ENCODE measurements at regions not wholly inside any gene's neighbourhood (a gene's known extent, or its start where the extent isn't known, plus 50 kb on each side); places are given as distances from the start of the nearest gene placed in this dataset.
"Not testable (repeated sequence)": the region's sequence is repeated elsewhere in the genome, so short reads cannot be mapped to it uniquely, and the experiment has no call there.

DNA sequence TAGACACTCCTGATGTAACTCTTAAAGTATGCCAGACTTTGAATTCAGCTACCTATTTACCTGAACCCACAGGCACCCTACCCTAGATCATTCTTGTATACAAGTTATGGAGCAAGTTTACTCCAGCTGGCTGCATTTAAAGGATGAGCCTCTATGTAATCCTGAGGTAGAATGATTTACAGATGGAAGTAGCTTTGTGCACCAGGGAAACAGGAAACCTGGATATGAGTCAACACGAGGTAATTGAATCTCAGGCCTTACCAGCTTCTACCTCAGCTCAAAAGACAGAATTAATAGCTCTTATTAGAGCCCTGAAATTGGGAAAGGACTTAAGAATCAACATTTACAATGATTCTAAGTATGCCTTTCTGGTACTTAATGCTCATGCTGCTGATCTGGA lies 119.8 kb downstream of the AGTR2 start:
- DNase-seq = no peak

DNA sequence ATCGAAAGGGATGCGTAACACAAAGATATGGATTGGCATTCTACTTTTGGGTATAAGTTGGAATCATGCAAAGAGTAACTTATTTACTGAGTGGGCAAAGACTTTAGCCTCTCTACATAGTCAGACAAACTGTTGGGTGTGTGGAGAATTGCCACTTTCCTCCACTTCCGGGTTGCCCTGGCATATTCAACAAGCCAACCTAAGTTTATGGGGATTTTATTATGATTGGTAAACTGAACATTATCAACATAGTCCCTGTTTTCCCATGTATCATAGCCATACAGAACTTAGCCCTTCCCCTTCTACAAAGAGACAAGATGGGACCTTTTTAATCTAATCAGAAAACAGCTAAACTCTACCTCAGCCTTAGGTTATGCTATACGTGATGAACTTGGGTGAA lies 121.6 kb downstream of the AGTR2 start:
- no peak for DNase-seq

DNA sequence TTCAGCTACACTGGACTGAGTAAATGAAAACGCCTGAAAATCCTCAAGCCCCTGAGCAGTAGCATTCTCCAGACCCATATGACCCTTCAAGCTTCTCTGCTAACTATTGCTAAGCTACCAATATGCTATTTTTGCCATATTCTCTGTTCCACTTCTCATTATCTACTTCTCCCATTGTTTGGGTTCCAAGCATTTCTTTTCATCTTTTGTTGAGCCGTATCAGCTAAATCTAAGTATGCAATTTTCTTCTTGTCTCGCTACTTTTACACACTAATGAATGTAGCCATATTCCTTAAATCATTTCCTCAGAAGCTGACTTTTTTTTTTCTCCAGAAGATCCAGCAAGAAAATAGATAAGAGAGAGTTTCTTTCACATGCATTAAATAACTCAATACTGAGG lies 128.4 kb downstream of the AGTR2 start:
- no peak for DNase-seq

DNA sequence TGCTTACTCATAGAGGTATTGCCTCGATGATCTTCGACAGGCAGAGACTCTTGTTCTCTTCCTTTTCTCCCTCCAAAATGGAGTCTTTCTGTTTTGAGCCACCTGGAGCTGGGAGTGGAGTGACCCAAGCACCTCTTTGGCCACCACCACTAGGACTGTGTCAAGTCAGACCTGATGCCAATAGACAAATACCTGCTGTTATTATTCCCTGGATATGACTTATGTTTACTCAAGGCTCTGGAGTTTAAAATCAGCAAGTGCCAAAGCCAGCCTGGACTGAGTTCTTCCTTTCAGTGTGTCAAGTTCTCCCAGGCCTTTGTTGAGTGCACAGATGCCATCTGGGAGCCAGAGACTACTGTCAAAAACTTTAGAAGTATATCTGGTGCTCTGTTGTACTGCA lies 130.2 kb upstream of the SLC6A14 start:
- DNase-seq = no peak

DNA sequence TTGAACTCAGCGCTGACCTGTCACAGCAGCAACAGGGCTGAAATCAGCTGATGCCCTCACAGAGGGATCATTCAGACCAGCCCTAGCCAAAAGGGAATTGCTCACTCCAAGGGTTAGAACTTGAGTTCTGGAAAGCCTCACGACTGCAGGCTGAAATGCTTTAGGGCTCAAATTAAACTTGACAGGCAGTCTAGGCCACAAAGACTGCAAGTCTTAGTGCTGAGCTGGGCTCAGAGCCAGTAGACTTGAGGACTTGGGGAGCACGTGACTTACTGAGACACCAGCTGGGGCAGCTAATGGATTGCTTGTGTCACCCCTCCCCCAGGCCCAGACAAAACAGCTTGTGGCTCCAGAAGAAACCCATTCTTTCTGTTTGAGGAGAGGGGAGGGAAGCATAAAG lies 119.0 kb upstream of the SLC6A14 start:
- DNase-seq = no peak

DNA sequence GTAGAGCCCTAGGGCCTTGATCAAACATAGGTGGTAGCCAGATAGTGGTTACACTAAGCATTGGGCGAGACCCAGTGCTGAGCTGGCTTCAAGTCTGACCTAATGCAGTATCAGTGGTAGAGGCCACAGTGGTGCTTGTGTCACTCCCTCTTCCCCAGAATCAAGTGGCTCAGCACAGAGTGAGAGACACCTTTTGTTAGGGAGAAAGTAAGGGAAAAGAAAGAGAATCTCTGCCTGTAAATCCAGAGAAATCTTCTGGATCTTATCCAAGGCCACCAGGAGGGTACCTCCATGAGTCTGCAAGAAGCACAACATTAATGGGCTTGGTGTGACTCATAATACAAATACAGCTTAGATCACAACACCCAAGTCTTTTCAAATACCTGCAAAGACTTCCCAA lies 117.7 kb upstream of the SLC6A14 start:
- DNase-seq = no peak

DNA sequence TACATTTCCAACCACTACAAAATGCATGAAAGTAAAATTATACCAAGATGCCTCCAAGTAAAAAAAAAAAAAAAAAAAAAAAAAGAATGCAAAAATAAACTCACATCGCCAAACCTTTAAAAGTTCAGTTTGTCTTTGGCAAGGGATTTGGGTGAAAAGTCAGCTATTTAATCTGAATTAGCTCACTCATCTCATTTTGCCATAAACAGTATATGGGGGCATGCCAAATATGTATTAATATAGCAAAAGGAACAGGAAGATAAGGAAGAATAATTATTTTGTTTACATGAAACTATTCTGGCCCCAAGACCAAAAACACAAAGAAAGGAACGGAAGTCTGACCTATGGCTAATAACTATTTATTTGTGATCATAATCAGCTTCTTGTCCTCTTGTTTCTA lies 114.7 kb upstream of the SLC6A14 start:
- DNase-seq = no peak

DNA sequence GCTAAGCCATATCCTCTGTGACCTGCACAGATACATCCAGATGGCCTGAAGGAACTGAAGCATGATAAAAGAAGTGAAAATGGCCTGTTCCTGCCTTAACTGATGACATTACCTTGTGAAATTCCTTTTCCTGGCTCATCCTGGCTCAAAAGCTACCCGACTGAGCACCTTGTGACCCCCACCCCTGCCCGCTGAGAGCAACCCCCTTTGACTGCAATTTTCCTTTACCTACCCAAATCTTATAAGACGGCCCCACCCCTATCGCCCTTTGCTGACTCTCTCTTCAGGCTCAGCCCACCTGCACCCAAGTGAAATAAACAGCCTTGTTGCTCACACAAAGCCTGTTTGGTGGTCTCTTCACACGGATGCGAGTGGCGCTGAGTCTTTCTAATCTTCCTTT lies 104.4 kb upstream of the SLC6A14 start:
- not testable (repeated sequence) for DNase-seq

DNA sequence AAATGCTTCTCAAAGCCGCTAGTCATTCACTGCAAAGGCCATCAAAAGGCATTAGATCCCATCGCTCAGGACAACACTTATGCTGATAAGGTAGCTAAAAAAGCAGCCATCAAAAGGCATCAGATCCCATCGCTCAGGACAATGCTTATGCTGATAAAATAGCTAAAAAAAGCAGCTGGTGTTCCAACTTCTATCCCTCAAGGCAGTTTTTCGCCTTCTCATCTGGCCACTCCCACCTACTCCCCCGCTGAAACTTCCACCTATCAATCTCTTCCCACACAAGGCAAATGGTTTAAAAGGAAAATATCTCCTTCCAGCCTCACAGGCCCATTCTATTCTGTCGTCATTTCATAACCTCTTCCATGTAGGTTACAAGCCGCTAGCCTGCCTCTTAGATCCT lies 101.6 kb upstream of the SLC6A14 start:
- not testable (repeated sequence) for DNase-seq

DNA sequence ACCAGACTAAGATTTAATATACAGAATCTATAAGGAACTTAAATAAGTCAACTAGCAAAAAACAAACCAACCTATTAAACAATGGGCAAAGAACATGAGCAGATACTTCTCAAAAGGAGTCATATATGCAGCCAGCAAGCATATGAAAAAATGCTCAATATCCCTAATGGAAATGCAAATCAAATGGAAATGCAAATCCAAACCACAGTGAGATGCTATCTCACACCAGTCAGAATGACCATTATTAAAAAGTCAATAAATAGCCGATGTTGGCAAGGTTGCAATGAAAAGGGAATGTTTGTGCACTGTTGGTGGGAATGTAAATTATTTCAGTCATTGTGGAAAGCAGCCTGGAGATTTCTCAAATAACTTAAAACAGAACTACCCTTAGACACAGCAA lies 97.0 kb upstream of the SLC6A14 start:
- DNase-seq = no peak

DNA sequence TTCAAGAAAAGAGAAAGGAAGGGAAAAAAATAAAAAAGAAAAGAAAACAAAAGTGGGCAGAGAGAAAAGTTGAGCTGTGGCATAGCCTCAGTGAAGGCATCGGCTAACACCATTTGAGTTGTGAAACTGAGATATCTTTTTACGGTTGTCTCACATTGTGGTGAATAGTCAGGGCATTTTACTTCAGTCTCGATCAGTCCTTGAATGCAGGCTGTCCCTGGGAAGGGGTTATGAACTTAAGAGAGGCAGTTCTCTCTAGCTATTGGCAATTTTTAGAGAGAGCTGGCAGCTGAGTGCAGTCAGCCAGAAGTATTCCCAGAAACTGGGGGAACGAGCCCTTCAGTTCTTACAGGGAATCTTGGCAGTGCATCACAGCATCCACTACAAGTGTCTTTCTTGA lies 93.5 kb upstream of the SLC6A14 start:
- no peak for DNase-seq

DNA sequence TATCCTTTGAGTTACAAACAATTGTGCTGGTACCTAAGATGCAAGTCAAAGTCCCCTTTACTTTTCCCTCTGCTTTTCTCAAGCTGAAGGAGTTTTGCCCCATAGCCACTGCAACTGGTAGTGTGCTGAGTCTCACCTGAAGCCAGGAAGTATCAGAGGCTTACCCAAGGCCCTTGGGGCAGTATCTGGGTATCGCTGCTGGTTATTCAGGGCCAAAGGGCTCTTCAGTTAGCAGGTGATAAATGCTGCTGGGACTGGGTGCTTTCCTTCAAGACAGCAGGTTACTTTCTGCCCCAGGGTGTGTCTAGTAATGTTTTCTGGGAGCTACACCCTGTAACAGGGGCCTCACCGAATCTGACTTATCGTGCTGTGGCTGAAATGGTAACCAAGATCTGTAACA lies 90.4 kb upstream of the SLC6A14 start:
- DNase-seq = no peak

DNA sequence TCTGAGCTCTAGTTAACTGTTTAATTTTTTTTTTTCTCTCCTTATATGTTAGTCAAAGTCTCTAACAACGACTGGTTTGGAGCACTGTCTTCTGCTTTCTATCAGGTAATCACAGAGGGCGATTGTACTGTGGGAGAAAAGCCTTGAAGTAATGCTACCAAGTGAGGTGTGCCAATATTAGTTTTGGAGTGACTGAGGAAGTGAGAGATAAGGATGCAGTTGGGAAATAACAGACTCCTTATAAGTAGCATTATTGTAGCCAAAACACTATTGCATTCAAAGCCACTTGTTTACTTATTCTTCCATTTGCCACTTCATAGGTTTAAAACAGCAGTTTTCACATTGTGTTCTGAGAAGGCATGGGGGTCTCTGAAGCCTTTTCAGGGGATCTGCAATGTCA lies 79.1 kb upstream of the SLC6A14 start:
- DNase-seq = no peak

DNA sequence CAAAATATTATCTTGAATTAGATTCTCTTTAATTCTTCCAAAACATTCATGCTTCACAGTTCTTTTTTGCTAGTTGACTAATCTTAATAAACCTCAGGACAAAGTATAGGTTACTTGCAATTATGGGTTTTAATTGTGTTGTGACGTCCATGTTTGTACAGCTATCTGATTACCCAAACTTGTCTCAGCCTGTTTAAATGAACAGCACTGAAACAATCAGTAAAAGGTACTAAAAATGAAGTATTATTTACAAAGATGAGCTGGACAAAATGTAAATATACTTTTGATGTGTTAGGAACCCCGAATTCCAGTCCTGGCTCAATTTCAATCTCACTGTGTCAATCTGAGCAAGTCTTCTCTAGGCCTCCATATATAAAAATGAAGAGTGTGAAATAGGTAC lies 57.4 kb upstream of the SLC6A14 start:
- no peak for DNase-seq

DNA sequence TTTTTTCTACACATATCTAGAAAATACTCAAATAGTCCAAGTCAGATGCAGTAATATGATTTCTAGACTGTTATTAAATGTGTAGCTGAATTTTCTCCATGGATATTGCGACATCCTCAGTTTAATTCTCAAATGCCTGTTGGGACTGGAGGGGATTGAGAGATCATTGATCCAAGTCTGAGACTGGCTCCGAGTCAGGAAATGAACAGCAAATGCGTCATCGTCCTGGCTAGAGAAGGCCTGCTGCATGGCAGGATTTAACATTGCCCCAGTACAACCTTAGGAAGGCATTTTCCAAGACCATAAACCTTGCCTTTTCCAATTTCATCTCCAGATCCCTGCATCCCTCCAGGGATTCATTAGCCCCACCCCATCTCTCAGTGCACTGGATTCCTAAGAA lies 56.6 kb upstream of the SLC6A14 start:
- no peak for DNase-seq

DNA sequence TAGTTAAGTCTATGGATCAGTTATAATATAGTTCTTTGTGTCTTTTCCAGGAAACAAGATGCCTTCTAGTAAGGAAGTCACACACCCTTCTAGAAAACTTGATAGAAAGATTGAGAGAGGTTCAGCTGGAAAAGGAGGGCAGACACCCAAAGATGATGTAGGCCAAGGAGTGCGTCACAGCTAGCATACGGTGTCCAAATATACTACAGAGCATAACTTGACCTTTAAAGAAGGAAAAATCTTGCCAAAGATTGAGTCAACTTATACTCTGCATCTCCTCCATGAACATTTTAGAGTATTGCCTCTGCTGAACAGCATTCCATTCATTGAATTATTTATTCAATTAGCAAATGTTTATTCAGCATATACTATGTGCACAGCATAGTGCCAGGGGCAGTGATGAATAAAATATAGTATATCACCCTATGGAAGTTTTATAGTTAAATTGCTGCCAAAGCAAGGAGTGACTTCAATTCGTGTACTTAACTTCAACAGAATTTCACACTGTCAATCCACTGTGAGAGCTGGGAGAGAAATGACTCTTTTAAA lies 51.9 kb upstream of the SLC6A14 start:
- no peak for DNase-seq

Data from T1000 (cell line).